Stimulated activated CD8-positive, alpha-beta memory T cell treated with anti-CD3 and anti-CD28 coated beads, Interleukin-4, amount 100 ng/mL, for 4 hours (primary cell): ENCODE measurements at regions not wholly inside any gene's neighbourhood (a gene's known extent, or its start where the extent isn't known, plus 50 kb on each side); places are given as distances from the start of the nearest gene placed in this dataset.
"Not testable (repeated sequence)": the region's sequence is repeated elsewhere in the genome, so short reads cannot be mapped to it uniquely, and the experiment has no call there.

Experiments used
- DNase-seq, 2 donors: peaks; one replicate each; pipeline ENCODE4 v3.0.0-alpha.2; 2020; ENCODE audit warnings: low read depth in 2 of 2, low spot score in 1 of 2

GRCh38 chr13:80718970-80719369 is 378.0 kb upstream of the SPRY2 start:
- DNase-seq, result no peak

GRCh38 chr13:80717776-80718175 is 376.9 kb upstream of the SPRY2 start:
- no peak for DNase-seq

GRCh38 chr13:80716610-80717081 is 375.7 kb upstream of the SPRY2 start:
- DNase-seq, result no peak

GRCh38 chr13:80712026-80712425 is 371.1 kb upstream of the SPRY2 start:
- no peak for DNase-seq

- no peak for DNase-seq
These were observed 367.9 kb upstream of the SPRY2 start for GRCh38 chr13:80708791-80709190.

GRCh38 chr13:80707000-80707983 is 366.4 kb upstream of the SPRY2 start:
- DNase-seq, result no peak

- no peak for DNase-seq
These were observed 365.2 kb upstream of the SPRY2 start for GRCh38 chr13:80706164-80706471.

- no peak for DNase-seq
These were observed 364.6 kb upstream of the SPRY2 start for GRCh38 chr13:80705371-80706163.

- DNase-seq, result no peak
These were observed 363.4 kb upstream of the SPRY2 start for GRCh38 chr13:80704369-80704768.

- DNase-seq, result no peak
These were observed 354.9 kb upstream of the SPRY2 start for GRCh38 chr13:80695841-80696240.

GRCh38 chr13:80691814-80692213 is 350.9 kb upstream of the SPRY2 start:
- DNase-seq, result not testable (repeated sequence)

- no peak for DNase-seq
These were observed 349.3 kb upstream of the SPRY2 start for GRCh38 chr13:80690208-80690607.

GRCh38 chr13:80688593-80688992 is 347.7 kb upstream of the SPRY2 start:
- DNase-seq, result no peak

- DNase-seq, result no peak
These were observed 345.0 kb upstream of the SPRY2 start for GRCh38 chr13:80685942-80686341.

- DNase-seq, result no peak
These were observed 343.5 kb upstream of the SPRY2 start for GRCh38 chr13:80684217-80684991.

- DNase-seq, result no peak
These were observed 339.9 kb upstream of the SPRY2 start for GRCh38 chr13:80680786-80681366.

- DNase-seq, result no peak
These were observed 338.5 kb upstream of the SPRY2 start for GRCh38 chr13:80679423-80679822.

- no peak for DNase-seq
These were observed 336.3 kb upstream of the SPRY2 start for GRCh38 chr13:80677227-80677626.

GRCh38 chr13:80675442-80675841 is 334.5 kb upstream of the SPRY2 start:
- not testable (repeated sequence) for DNase-seq

- DNase-seq, result no peak
These were observed 330.8 kb upstream of the SPRY2 start for GRCh38 chr13:80671773-80672172.

GRCh38 chr13:80669112-80669511 is 328.2 kb upstream of the SPRY2 start:
- no peak for DNase-seq
